ENCODE measurements at regions not wholly inside any gene's neighbourhood (a gene's known extent, or its start where the extent isn't known, plus 50 kb on each side); places are given as distances from the start of the nearest gene placed in this dataset.

DNA sequence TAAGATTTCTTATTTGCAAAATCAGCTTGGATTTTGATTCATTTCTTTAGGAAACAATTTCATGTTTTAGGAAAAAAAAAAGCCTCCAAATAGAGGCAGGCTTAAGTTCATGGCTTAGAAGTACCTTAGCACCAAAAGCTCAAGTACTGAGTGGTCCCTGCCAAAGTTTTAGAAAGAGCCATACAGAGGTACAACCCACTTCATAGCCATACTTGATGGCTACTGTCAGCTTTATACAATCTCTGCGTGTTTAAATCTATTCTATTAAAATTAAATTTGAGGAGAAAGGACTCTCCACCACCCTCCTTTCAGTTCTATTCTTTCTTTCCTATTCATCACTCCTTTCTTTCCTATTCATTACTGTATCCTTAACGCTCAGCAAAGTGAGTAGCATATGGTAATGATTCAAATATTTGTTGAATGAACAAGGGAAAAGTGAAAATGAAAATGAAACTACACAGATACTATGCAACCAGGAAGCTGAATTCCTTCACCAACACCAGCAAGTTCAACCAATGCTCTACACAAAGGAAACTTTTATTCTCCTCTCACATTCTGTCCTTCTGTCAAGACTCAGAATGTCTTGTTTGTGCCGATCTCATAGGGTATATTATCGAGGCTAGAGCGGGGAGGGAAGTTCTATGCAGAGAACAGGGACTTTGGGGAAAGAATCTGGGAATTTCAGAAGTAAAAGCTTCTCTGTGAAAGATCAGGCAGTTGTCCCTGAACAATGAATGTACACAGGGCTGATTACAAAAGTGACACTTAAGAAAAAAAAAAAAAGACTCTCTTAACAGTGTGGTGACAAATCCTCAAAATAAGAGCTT is 138.6 kb upstream of the SPEF2 start:
- DNase-seq (ENCODE audit: low read depth in 2 of 2), result no peak

DNA sequence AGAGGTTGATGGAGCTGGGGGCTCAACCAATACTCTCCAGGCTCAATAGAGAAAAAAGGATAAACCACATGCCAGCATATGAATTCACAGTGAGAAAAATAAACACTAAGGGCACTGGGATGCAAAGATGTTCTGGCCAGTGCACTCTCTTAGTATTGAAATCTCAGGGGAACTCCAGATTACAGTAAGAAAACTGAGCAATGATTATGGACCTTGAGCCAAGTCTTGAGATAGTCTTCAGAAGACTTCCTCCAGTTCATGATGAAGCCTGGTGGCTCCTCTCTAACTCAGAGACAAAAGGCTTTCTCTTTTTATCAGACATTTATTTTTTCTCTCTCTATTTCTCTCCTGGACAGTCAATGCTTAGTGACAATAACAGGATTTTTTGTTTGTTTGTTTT is 139.8 kb upstream of the SPEF2 start:
- DNase-seq (ENCODE audit: low read depth in 2 of 2), result no peak

DNA sequence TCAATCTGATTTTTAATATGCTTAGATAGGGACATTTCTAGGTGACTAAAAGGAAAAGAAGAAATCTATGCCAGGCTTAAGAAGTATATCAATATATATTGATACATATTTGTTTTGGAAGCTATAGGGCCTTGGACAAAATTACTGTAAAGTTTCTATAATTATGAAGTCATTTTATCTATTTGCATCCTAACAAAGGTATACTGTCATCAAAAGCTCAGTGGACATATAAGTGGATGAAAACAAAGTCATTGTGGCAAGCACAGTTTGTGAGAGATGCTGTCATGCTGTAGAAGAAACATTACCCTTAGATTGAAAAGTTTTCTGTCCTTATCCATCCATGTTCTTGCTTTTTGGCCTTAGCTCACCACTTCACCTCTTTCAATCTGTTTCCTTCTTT is 140.3 kb upstream of the SPEF2 start:
- DNase-seq (ENCODE audit: low read depth in 2 of 2), result no peak

- DNase-seq (ENCODE audit: low read depth in 2 of 2), result no peak
Measured at GRCh38 chr5:35476797-35477196, 140.9 kb upstream of the SPEF2 start.

DNA sequence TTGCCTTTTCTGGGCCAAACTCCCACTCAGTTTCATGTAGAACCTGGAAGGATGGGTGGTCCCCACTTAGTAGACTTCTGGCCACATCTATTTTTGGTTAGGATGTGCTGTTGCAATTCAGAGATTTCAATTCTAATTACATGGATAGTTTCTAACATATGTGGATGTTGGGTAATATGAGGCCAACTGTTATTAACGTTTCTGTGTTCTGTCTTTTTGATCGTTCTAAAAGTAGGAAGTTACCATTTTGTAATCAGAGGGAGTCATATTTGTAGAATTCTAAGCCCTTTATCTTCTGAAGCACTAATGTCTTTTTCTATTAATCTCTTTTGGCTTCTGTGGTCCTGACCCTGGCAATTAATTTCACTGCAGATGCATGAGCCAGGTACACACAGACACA is 141.6 kb upstream of the SPEF2 start:
- no peak for DNase-seq (ENCODE audit: low read depth in 2 of 2)

DNA sequence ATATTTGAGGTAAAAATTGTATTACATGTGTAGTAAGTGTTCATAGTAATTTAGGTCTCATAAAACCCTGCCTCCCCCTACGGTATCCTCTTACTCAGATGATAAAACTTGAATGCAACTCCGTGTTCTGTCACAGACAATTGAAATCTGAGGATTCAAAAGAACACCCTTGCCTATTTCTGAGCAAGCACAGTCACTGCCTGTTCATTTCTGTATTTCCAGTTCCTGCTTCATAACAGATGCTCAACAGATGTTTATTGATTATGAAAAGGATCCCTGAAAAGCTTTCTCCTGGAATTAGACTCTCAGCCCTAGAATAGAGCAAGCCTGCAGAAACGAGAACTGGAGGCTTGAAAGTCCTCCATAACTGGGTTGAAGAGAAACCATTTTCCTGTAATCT is 144.1 kb upstream of the SPEF2 start:
- DNase-seq (ENCODE audit: low read depth in 2 of 2), result no peak

DNA sequence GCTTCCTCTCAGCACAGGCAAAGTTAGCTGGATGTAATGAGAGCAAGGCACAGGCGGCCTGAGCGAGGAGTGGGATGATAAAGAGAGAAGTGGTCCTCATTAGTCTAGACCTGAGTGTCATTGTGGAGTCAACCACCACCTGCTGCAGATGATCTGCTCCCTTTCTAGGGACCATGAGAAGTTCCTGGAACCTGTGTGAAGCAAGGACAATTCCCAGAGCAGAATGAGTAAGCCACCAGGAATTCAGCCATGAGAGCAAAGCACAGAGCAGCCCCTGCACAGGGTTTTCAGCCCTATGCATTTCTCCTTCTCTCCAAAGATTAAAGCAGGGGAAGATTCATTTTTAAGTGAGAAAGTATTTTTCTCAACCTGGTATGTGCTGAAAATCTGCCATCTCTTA is 146.8 kb upstream of the SPEF2 start:
- no peak for DNase-seq (ENCODE audit: low read depth in 2 of 2)

DNA sequence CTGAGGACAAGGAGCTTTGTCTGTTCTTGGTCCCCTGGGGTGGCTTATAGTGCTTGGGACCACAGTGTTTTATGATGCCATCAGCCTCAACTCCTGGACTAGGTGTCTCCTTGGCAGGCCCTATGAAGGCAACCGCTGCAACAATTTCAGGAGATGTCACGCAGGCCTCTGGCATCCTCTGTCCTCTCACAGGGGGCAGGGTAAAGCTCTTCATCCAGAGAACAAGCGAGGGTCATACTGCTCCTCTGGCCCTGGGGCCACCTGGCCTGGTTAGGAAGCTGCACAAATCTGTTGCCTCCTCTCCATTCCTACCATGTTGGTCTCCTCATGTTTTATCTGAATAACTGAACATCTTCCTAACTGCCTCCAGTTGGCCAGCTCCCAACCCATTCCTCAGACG is 148.9 kb upstream of the SPEF2 start:
- no peak for DNase-seq (ENCODE audit: low read depth in 2 of 2)

DNA sequence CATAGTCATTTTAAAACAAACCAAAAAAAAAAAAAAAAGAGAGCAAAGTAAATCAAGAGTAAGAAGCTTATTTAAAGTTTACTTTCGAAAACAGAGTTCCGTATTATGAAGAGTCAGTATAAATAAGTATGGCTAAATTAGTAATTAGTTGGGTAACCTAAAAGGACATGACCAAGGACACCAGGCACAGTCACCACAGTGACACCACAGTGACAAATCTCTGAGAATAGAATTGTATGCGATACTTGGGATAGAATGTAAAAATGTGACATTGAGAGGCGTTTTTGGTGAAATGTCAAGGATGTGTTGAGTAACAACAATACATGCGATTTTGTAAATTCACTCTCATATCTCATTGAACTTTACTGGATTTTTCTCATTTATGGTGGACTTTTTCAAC is 150.9 kb upstream of the SPEF2 start:
- no peak for DNase-seq (ENCODE audit: low read depth in 2 of 2)

- no peak for DNase-seq (ENCODE audit: low read depth in 2 of 2)
Measured at GRCh38 chr5:35464757-35465156, 152.9 kb upstream of the SPEF2 start.

DNA sequence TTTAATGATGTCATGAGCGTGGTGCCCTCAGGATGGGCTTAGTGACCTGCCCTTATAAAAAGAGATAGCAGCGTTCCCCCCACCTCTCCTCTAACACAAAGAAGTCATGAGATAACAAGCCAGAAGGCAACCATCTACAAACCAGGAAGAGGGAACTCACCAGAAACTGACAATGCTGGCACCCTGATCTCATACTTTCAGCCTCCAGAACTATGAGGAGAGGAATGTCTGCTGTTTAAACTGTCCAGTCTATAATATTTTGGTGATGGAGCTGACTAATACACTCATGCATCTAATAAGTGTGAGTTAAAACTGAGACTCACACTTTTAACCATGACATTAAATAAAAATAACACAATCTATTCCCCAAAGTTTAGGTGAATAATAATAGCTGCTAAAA is 156.1 kb upstream of the SPEF2 start:
- DNase-seq (ENCODE audit: low read depth in 2 of 2), result no peak

- no peak for DNase-seq (ENCODE audit: low read depth in 2 of 2)
Measured at GRCh38 chr5:35458824-35459207, 158.8 kb upstream of the SPEF2 start.

DNA sequence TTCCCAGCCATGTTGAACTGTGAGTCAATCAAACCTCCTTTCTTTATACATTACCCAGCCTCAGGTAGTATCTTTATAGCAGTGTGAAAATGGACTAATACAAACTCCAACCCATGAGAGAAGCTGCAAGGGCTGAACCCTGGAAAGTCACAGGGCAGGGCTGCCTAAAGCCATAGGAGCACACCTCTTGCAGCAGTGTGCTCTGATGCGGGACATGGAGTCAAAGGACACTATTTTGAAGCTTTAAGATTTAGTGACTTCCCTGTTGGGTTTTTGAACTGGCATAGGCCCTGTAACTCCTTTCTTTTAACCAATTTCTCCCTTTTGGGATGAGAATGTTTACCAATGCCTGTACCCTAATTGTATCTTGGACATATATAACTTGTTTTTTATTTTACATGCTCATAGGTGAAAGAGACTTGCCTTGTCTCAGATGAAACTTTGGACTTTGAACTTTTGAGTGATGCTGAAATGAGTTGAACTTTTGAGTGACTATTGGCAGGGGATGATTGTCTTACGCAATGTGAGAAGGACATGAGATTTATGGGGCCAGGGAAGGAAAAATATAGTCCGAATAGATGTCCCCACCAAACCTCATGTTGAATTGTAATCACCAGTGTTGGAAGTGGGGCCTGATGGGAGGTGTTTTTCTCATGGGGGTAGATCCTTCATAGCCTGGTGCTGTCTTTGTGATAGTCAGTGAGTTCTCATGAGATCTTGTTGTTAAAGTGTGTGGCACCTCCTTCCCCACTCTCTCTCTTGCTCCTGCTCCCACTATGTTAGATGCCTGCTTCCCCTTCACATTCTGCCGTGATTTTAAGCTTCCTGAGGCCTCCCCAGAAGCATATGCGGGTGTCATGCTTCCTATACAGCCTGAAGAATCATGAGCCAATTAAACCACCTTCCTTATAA is 159.5 kb upstream of the SPEF2 start:
- DNase-seq (ENCODE audit: low read depth in 2 of 2), result no peak

- no peak for DNase-seq (ENCODE audit: low read depth in 2 of 2)
Measured at GRCh38 chr5:35456506-35456905, 161.2 kb upstream of the SPEF2 start.

DNA sequence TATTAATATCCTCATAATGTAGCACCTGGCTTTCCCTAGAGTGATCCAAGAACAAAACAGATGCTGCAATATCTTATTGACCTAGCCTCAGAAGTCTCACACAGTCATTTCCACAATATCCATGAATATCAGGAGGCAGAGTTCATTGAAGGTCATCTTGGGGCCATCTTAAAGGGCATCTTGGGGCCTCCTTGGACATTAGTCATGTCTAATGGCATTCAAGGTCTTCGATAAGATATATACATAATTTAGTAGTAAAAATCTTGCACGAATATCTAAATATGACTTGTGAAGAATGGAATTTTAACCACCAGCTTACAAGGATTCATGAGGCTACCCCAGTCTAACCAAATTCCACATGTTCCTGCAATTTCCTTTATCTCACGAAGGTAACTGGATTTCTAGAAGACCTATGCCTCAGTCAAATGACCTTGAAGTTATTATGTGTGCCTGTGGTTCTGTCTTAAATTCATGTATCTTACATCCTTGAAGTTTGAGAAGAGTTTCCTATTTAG is 163.6 kb upstream of the SPEF2 start:
- DNase-seq (ENCODE audit: low read depth in 2 of 2), result no peak

GRCh38 chr5:35443803-35444595 is 173.7 kb upstream of the SPEF2 start:
- DNase-seq (ENCODE audit: low read depth in 2 of 2), result no peak

GRCh38 chr5:35442885-35443639 is 174.6 kb upstream of the SPEF2 start:
- peak; percentile 4 to 13 for DNase-seq (ENCODE audit: low read depth in 2 of 2)

DNA sequence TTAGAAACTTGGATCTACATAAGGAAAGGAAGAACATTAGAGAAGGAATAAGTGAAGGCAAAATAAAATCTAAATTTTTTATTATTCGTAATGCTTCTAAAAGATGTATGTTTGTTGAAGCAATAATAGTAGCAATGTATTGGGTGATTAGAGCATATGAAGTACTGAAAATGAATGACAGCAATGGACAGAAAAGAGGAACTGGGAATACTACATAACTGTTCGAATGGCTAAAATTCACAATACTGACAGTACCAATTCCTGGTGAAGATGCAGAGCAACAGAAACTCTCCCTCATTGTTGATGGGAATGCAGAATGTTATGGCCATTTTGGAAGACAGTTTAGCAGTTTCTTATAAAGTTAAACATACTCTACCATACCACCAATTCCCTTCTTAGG is 177.3 kb upstream of the SPEF2 start:
- DNase-seq (ENCODE audit: low read depth in 2 of 2), result no peak

DNA sequence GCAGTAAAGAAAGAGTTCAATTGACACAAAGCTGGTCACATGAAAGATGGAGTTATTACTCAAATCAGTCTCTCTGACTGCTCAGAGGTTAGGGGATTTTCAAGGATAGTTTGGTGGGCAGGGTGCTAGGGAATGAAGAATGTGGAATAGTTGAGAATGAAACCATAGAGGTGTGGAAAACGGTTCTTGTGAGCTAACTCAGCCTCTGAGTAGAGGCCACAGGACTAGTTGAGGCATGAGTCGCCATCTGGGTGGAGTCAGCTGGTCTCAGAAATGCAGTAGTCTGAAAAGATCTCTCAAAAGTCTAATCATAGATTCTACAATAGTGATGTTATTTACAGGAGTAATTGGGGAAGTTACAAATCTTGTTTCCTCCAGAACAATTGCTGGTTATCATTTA is 178.9 kb upstream of the SPEF2 start:
- no peak for DNase-seq (ENCODE audit: low read depth in 2 of 2)

DNA sequence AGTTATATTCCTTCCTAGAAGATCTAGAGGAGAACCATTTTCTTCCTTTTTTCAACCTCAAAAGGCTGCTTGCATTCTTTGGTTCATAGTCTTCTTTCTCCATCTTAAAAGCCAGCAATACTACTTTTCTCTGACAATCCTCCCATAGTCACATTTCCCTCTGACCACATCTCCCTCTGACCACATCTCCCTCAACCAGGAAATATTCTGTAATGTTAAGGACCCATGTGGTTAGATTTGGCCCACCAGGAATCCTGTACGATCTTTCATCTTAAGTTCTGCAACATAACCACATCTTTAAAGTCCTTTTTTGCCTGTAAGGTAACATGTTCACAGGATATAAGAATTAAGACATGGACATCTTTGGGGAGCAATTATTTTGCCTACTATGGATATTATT is 179.4 kb upstream of the SPEF2 start:
- DNase-seq (ENCODE audit: low read depth in 2 of 2), result no peak

DNA sequence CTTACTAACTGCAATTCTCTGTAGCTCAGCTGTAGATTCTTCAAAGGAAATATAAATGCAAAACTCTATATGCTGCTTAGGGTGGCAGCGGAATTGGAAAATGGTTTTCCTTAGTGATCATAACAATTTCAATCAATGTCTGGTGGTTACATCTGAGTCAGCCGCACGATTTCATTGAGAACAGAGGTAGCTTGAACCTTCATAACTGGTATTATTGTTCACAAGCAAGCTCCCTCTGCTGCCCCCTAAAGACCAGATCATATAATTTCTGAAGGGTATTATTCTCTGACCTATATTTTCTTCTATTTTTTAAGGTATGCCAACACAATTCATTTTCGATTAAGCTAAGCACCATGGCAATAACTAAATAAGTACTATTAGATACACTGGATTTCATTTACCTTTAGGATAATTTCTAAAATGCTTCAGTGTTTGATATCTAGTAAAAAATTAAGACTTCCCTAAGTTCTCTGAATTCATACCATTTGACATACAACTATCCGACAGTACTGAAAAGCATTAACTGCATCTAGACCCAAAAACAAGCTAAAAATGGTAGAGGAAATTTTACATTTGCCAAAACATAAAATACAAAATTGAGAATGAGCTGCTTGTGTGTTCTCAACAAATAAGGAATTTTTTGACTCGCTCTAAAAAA is 181.1 kb upstream of the SPEF2 start:
- no peak for DNase-seq (ENCODE audit: low read depth in 2 of 2)
